Hypothalamus (tissue), 51 donors: ENCODE measurements at regions not wholly inside any gene's neighbourhood (a gene's known extent, or its start where the extent isn't known, plus 50 kb on each side); places are given as distances from the start of the nearest gene placed in this dataset.

Source experiments
- DNase-seq, 51 donors: peaks; one replicate each; lab custom pipeline; 2025; lab: John Stamatoyannopoulos, UW

DNA sequence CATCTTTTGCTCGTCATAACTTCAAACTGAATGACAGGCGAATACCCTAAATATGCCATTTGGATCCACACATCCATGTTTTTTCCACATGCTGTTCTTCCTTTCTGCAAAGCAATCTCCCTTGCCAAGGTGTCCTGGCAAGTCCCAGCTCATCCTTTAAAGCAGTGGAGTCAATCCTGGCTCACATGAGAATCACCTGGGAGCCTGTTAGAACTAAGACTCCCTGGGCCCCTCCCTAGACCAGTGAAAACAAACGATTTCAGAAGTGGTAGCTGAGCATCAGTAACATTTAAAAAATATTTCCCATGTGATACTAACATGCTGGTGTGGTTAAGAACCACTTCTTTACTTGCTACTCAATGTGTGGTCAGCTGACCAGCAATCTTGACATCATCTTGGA is 50.6 kb upstream of the PARD3B start:
- no peak for DNase-seq

DNA sequence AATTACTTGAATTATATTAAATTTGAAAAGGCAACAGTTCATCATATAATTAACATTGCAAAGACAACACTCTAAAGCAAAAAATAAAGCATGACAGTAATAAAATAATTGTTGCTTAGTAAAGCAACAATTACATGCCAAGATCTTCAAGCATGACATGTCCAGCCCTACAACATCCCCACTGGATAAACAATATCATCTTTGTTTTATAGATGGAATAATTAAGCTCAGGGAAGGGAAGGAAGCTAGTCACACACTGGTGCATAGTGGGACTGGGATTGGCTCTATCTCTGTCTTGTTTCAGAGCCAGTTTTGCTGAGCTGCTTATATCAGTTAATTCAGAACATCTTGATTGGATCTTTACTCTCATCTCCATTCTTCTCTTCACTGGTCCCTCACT is 49.9 kb upstream of the PARD3B start:
- DNase-seq = peak in 2 of 51 donors; percentile 2 to 3
